CD4-positive, alpha-beta T cell treated with Interferon gamma for 1 hour (primary cell): ENCODE measurements at regions not wholly inside any gene's neighbourhood (a gene's known extent, or its start where the extent isn't known, plus 50 kb on each side); places are given as distances from the start of the nearest gene placed in this dataset.

Experiments used
- DNase-seq: peaks from one replicate; pipeline ENCODE4 v3.0.0-alpha.2; 2020

- DNase-seq: no peak
Observed at GRCh38 chr12:60803147-60803546, 1207.3 kb downstream of the SLC16A7 start.

GRCh38 chr12:60805364-60805763, 1209.5 kb downstream of the SLC16A7 start:
- DNase-seq: no peak

- DNase-seq: no peak
Observed at GRCh38 chr12:60819794-60820193, 1224.0 kb downstream of the SLC16A7 start.

- no peak for DNase-seq
Observed at GRCh38 chr12:60822580-60822979, 1226.8 kb downstream of the SLC16A7 start.

GRCh38 chr12:60830381-60830780, 1234.6 kb downstream of the SLC16A7 start:
- no peak for DNase-seq

GRCh38 chr12:60832290-60832689, 1236.5 kb downstream of the SLC16A7 start:
- no peak for DNase-seq

GRCh38 chr12:60834372-60834771, 1238.5 kb downstream of the SLC16A7 start:
- DNase-seq: no peak

- no peak for DNase-seq
Observed at GRCh38 chr12:60834806-60835205, 1239.0 kb downstream of the SLC16A7 start.

- no peak for DNase-seq
Observed at GRCh38 chr12:60836651-60837050, 1240.8 kb downstream of the SLC16A7 start.

GRCh38 chr12:60842181-60842580, 1246.4 kb downstream of the SLC16A7 start:
- DNase-seq: no peak

GRCh38 chr12:60844101-60844500, 1248.3 kb downstream of the SLC16A7 start:
- no peak for DNase-seq

- DNase-seq: no peak
Observed at GRCh38 chr12:60844875-60845274, 1249.0 kb downstream of the SLC16A7 start.

GRCh38 chr12:60845696-60846095, 1249.9 kb downstream of the SLC16A7 start:
- DNase-seq: no peak

GRCh38 chr12:60847281-60847680, 1251.5 kb downstream of the SLC16A7 start:
- DNase-seq: no peak

- no peak for DNase-seq
Observed at GRCh38 chr12:60849723-60850122, 1253.9 kb downstream of the SLC16A7 start.

GRCh38 chr12:60853407-60853806, 1257.6 kb downstream of the SLC16A7 start:
- no peak for DNase-seq

- no peak for DNase-seq
Observed at GRCh38 chr12:60863421-60863820, 1267.6 kb downstream of the SLC16A7 start.

- no peak for DNase-seq
Observed at GRCh38 chr12:60872219-60872618, 1276.4 kb downstream of the SLC16A7 start.

- DNase-seq: no peak
Observed at GRCh38 chr12:60872850-60873713, 1277.3 kb downstream of the SLC16A7 start.

GRCh38 chr12:60874091-60874490, 1278.3 kb downstream of the SLC16A7 start:
- DNase-seq: no peak

- DNase-seq: no peak
Observed at GRCh38 chr12:60920841-60921495, 1325.1 kb downstream of the SLC16A7 start.

- no peak for DNase-seq
Observed at GRCh38 chr12:60921541-60921940, 1325.7 kb downstream of the SLC16A7 start.

GRCh38 chr12:60926256-60926655, 1330.4 kb downstream of the SLC16A7 start:
- DNase-seq: no peak

GRCh38 chr12:60930151-60930550, 1330.1 kb upstream of the USP15 start:
- no peak for DNase-seq
